ENCODE measurements at regions not wholly inside any gene's neighbourhood (a gene's known extent, or its start where the extent isn't known, plus 50 kb on each side); places are given as distances from the start of the nearest gene placed in this dataset.

GRCh38 chr10:120984221-120984620 lies 133.1 kb downstream of the WDR11 start:
- DNase-seq, result no peak

- no peak for DNase-seq
Measured at GRCh38 chr10:120987359-120987758, 136.2 kb downstream of the WDR11 start.

DNA sequence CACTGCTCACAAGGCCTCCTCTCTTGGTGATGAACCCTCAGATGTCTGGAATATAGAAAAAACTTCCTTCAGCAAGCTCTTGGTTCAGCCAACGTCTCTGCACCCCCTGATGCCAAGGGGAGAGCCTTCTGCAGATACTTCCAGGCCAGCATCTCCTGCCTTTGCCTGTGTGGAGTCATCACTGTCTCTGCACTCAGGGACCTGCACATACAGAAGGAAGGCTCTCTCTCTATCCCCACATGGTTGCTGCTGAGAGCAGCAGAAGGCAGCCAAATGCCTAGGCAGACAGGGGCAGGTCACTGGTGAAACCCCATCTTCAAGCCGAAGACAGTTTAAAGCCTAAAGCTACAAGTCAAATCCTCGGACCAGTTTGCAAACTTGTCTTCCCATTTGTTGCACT lies 137.6 kb downstream of the WDR11 start:
- no peak for DNase-seq

- DNase-seq, result no peak
Measured at GRCh38 chr10:120989279-120989678, 138.1 kb downstream of the WDR11 start.

DNA sequence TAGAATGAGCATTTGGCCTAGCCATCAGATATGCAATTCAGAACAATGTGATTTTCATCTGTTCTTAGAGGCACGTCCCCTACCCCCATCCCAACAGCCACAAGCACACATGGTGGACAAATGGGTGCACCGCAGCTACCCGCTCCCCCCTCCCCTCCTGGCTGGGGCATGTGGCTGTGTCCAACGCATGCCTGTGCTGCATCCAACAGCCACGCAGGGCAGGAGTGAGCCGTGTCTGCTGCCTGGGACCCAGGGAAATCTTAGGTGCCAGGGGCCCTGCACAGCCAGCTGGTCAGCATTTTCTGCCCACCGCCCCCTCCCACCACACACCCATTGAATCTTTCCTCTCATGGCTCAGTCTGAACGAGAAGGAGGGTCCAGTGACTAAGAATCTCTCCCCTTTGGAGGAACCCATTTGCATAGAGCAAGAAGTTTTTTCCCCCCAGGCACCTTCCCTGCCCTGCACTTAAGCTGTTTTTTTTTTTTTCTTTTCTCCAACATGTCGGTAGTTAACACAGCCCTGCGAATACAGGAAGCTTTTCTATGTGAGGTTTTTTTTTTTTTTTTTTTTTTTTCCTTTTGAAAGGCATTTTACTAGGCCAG lies 138.9 kb downstream of the WDR11 start:
- DNase-seq, result no peak

DNA sequence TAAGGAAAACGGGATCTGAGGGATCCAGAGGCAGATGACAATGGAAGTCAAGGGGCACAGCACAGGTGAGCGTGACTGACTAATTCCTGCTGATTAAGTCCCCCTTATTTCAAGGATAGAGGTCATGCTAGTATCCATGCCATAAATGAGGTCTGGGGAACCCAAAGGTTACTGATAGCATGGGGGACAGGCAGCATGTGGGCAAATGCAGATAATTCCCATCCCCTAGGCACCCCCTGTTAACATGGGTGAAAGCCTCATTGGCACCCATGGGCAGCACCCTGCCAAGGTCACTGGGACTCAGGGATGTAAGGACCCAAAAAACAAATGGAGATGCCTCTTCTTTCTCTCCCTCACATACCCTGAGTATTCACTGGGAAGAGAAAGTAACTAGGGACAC lies 139.7 kb downstream of the WDR11 start:
- no peak for DNase-seq

- no peak for DNase-seq
Measured at GRCh38 chr10:120993089-120993488, 141.9 kb downstream of the WDR11 start.

DNA sequence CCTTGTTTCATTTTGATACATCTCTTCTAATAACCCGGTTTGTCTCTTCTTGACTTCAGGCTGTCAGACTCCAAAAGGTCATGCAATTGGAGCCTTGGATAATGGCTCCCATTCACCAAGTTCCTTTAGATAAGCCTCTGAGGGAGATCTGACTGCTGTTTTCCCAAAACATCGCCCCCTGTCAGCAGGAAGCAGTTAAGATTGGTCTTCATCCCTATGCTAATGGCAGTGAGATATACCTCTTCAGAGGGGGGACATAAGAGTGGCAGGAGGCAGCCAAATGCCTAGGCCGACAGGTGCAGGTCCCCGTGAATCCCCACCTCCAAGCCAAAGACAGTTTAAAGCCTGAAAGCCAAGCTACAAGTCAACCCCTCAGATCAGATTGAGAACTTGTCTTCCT lies 144.6 kb downstream of the WDR11 start:
- no peak for DNase-seq

- DNase-seq, result no peak
Measured at GRCh38 chr10:120996456-120997034, 145.4 kb downstream of the WDR11 start.

GRCh38 chr10:120997313-120997712 lies 146.2 kb downstream of the WDR11 start:
- DNase-seq, result no peak

DNA sequence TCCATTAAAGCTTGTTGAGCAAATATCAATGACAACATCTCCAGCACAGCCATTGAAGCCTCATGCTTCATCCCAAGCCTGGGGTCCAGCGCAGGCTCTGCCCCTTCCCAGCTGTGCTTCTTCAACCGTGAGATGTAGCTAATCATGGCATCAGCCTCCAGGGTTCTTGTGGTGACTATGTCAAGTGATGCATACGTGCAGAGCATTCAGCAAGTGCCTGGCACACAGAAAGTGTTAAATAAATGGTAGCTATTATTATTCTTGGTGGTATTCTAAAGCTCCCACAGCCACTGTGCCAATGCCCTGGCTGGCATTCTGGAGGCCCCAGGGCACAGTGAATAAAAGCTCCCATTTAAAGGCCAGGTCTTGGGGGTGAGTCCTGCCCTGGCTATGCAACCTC lies 146.6 kb downstream of the WDR11 start:
- DNase-seq, result no peak

DNA sequence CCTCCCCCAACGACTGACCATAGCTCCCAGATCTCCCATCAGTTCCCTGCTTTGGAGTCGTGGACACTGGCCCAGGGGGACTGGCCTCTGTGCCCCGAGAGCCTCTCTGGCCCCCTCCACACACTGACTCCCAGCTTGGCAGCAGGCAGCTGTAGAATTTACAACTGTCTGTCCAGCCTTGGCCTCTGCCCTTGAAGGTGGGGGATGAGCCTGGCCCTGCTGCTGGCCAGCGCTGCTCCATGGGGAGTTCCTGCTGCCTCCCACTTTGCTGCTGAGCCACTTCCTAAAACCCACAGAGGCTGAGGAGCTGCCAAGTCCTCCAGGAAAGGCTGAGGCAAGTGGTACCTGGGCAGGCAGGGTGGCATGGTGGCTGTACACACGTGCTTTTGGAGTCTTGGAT lies 147.1 kb downstream of the WDR11 start:
- DNase-seq, result no peak

GRCh38 chr10:120998782-120999285 lies 147.7 kb downstream of the WDR11 start:
- DNase-seq, result no peak

- DNase-seq, result no peak
Measured at GRCh38 chr10:120999868-121000267, 148.7 kb downstream of the WDR11 start.

DNA sequence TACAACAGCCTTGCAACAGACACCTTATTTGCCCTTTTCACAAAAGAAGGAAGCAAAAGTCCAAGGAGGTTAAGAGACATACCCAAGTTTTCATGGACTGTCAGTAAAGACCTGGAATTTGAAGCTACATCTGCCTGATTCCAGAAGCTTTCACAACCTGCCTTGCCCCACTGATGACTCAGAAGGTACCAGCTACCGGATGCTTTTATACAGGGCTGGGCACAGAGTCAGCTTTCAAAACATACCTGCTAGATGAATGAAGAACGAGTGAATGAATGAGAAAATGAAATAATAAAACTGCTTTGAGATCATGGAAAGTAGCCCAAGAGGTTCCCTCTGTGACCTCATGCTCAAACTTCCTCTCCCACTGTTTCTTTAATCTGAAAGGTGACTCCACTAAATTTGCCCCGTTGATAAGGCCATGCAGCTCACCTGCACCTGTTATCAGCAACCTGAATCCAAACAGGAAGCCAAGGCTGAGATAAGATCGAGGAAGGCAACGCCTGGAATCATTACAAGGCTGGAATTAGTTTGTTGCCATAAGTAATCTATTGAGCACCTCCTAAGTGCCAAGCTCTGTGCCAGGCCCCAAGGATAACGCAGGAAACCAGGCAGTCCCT lies 151.5 kb downstream of the WDR11 start:
- DNase-seq, result no peak

DNA sequence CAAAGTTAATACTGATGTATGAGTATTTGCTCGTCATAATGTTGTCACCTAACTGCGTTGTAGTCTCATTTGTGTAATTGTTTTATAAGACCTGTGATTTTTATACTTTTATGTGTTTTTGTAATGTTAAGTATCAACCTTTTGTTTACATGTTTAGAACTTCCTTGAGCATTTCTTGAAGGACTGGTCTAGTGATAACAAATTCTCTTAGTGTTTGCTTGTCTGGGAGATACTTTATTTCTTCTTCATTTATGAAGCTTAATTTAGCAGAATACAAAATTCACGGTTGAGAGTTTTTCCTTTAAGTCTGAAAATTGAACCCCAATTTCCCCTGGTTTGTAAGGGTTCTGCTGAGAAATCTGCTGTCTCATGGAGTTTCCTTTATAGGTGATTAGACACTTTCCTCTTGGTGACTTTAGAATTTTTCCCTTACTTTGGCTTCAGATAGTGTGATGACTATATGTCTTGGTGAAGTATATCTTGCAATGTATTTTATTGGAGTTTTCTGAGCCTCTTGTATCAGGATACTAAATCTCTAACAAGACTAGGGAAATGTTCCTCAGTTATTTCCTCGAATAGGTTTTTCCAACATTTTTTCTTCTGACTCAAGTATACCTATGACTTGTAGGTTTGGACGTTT lies 154.9 kb downstream of the WDR11 start:
- no peak for DNase-seq

GRCh38 chr10:121007264-121007663 lies 156.1 kb downstream of the WDR11 start:
- no peak for DNase-seq

- DNase-seq, result no peak
Measured at GRCh38 chr10:121015916-121016315, 164.8 kb downstream of the WDR11 start.

GRCh38 chr10:121024905-121025584 lies 173.9 kb downstream of the WDR11 start:
- no peak for DNase-seq

- DNase-seq, result no peak
Measured at GRCh38 chr10:121025731-121026130, 174.6 kb downstream of the WDR11 start.

- no peak for DNase-seq
Measured at GRCh38 chr10:121027371-121027770, 176.2 kb downstream of the WDR11 start.

DNA sequence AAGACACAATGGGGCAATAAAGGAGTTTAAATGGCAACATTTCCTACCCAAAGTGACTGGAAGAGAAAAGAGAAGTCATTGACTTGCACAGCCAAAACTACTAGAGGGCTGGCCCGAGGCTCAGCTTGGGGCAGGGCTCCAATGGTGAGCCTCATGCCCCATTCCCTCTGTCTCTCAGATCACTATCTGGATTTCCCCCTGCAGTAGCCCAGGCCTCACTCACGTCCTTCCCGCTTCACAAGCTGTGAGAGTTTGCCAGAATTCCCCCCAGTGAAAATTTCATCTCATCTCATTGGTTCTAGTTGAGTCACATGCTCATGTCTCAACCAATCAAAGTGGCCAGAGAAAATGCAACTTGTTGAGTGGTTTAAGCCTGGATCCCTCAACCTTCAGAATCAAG lies 181.3 kb downstream of the WDR11 start:
- DNase-seq, result no peak

DNA sequence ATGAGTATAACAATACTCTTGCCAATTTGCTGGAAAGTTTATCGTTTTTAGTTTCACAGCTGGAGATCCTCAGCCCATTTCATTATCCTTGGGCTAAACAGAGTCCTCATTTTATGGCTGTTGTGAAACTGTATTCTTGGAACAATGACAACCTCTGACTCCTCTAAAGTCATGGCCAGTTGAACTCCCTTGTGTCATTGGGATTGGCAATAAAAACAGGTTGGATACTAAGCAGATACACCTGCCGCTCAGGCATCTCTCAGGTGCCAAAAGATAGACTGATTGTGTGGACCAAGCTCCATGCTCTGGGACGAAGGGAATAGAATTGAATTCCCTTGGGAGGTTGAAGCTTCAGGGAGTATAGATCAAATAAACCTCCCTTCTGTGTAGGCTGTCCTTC lies 182.2 kb downstream of the WDR11 start:
- no peak for DNase-seq

- DNase-seq, result no peak
Measured at GRCh38 chr10:121036431-121036830, 185.3 kb downstream of the WDR11 start.

Data from stimulated activated CD4-positive, alpha-beta T cell treated with anti-CD3 and anti-CD28 coated beads, Interleukin-2, amount 100 ng/mL, for 24 hours (primary cell).